Stimulated activated naive CD8-positive, alpha-beta T cell treated with anti-CD3 and anti-CD28 coated beads, Interleukin-15, Interleukin-2, amounts not matched to agents 100 U/mL and 50 U/mL, for 24 hours (primary cell): ENCODE measurements at regions not wholly inside any gene's neighbourhood (a gene's known extent, or its start where the extent isn't known, plus 50 kb on each side); places are given as distances from the start of the nearest gene placed in this dataset.

Experiments
- ATAC-seq: fragments of 150-1000 bp; cut with Tn5 transposase; one replicate; pipeline ENCODE4 v1.10.0; 2021
- DNase-seq: peaks from one replicate; pipeline ENCODE4 v3.0.0; 2021

DNA sequence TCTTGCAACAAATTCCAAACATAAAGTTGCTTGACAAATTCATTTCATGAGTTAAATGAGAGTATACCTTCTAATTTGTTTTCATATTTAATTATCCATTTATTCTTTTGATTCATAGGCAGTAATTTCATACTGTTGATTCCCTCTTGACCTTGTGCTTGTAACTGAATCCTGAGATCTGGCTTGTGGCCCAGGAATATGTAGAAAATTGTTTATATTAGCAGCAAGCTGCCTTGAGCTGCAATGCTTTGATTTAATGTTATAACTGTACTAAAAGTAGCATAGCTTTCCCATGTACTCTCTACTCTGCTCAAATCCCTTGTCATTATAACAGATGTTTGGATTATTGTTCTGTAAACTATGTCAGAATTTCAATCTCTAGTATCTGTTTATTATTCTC is 780.7 kb downstream of the NR2F1-AS1 start:
- DNase-seq (no peak), ATAC-seq (no peak)

DNA sequence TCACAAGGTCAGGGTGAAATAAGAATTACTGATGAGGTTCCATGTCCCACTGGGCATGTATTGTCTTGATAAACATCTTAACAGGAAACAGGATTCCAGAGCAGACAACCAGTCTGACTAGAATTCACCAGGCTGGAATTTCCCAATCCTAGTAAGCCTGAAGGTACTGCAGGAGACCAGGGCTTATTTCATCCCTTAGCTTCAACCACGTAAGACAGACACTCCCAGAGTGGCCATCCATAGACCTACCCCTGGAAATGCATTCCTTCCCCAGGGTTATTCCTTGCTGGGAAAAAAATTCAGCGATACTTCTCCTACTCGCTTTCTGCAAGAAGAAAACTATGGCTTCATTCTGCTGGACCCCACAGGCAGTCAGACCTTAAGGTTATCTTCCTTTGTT is 785.4 kb downstream of the NR2F1-AS1 start:
- no peak for ATAC-seq
- no peak for DNase-seq

DNA sequence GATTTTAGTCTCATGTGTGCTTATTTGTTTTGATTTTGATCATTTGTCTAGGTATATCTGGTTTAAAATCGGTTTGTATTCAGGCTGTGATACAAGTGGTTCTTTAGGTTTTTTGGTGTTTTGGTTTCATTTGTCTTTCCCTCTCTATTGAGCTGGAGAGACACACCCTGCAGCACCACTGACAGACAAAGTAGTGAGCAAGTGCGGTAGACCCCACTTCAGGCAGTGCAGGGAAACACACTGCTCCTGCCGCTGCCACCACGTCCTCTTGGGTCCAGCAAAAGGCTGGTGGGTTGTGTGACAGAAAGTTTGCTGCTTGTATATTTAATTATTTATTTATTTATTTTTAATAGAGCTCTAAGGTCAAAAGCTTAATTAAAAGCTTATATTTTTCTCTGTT is 801.0 kb downstream of the NR2F1-AS1 start:
- ATAC-seq (no peak), DNase-seq (no peak)

DNA sequence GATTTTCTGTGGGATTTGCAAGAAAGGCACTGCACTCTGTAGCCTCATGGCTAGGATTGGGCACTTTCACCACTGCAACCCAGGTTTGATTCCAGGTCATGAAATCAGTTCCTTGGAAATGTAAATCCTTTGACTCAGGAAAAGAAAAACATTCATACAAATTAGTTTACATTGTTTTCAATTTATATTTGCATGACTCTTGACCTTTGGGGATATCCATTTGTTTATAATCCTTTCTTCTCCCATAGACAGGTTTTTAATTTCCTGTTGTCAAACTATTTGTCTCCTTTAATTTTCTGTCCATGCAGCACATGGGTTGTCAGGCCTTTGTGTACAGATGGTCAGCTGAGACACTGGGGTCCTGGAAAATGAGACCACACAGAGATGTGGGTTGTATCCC is 801.5 kb downstream of the NR2F1-AS1 start:
- ATAC-seq, result no peak

DNA sequence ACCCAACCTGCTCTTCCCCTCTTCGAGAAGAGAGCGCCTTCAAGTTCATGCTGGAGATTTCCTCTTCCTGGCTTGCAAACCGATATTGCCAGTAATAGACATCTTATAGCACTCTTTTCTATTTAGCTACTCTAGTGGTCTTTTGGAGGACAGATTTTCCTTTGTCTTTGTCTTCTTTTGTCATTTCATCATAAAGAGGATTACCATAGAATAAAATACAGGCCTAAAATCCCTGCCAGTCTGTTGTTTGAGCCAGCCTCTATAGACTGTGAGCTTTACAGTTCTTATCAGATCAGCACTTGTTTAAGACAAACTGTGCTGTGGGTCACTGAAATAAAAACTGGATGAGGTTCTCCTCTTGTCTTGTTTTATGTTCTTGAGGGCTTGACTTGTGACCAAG is 802.8 kb downstream of the NR2F1-AS1 start:
- ATAC-seq, result no peak
- no peak for DNase-seq

More for the DNA sequence above, 801.5 kb downstream of the NR2F1-AS1 start:
- DNase-seq, result no peak

DNA sequence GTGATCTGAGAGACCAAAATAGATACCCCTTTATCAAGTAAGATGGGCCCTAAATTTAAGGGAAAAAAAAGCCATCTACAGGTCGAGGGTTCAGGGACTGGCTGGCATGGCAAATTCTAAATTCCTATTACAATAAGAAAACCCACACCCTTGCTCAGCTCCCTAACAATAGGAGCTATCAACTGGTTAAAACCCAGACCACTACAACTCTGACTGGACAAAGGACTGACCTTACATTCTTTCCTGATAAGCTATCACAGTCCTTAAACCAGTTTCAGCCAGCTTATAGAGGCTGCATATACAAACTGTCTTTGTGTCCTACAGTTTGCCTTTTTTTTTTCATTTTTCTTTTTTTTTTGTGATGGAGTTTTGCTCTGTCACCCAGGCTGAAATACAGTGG is 803.6 kb downstream of the NR2F1-AS1 start:
- ATAC-seq (no peak), DNase-seq (no peak)

DNA sequence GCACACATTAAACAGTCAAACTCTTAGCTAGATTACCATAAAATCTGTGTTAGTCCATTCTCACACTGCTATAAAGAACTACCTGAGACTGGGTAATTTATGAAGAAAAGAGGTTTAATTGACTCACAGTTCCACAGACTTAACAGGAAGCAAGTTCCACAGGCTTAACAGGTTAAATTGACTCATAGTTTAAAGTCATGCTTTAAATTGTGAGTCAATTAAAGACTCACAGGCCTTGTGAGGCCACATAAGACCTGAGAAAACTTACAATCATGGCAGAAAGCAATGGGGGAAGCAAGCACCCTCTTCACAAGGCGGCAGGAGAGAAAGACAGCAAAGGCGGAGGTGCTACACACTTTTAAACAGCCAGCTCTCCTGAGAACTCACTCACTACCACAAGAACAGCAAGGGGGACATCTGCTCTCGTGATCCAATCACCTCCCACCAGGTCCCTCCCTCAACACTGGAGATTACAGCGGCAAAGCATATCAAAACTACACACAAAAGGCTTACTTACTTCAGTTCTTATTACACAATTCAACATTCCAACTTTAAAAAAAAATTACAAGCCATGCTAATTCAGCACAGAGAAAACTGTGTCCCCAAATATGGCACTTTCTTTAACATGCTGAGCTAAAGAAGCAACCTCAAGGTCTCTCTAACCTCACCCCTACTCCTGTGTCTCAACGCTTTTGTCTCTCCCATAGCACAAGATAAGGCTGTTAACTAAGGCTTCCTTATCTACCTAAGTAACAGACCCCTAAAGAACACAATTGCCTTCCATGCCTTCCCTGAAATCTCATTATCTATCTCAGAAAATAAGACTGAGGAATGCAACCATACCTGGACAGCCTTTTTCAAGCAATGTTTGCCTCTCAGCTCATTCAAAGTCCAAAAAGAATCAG is 805.1 kb downstream of the NR2F1-AS1 start:
- DNase-seq, result no peak
- no peak for ATAC-seq

DNA sequence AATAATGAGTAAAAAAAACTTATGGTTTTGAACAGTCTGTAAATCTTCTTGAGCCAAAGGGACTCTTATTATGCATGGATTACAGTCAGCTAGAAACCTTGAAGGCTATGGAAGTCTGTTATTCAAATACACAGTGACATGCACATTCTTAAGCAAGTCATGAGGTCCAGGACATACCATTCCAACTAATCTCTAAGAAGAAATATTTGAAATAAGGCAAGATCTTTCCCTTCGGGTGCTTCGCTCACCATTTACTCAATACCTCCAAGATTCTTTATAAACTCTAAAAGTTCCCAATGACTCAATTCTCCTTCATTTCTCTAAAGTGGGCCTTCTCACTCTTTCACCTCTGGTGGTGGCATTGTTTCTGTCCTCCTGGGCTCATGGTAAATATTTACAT is 811.0 kb downstream of the NR2F1-AS1 start:
- no peak for DNase-seq
- ATAC-seq, result no peak

DNA sequence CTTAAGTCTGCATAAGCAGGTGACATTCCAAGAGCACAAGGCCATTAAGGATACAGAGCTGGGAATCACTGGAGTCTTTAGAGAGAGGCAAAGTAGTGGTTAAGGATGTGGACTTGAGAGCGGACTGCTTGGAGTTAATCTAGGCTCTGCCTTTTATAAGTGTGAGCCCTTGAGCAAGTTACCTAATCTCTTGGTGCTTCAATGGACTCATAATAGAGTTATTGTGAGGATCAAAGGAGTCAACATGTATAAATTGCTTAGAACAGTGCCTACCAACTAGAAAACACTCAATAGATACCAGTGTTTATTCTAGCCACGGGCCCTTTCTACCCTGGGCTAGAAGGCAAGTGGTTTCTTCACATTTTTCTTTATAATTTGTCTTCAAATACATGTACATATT is 819.4 kb downstream of the NR2F1-AS1 start:
- ATAC-seq, result no peak

DNA sequence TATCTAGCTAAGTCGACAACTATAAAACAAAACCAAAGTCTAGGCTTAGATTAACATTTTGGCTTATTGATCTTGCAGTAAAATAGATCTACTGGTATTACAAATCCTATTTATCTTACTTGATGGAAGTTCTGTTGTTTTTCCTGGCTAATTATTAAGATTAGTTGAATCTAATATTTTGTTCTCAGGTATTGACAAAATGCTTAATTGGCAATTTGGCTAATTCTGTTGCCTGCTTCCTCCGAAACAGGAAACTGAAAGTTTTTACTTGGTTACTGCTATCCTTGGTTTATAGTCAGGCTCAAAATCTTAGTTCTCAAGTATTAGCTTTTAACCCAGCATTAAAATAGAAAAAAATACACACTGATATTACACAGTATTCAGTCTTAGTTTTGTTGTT is 820.5 kb downstream of the NR2F1-AS1 start:
- ATAC-seq, result no peak
- DNase-seq, result no peak

More for the DNA sequence above, 819.4 kb downstream of the NR2F1-AS1 start:
- no peak for DNase-seq

DNA sequence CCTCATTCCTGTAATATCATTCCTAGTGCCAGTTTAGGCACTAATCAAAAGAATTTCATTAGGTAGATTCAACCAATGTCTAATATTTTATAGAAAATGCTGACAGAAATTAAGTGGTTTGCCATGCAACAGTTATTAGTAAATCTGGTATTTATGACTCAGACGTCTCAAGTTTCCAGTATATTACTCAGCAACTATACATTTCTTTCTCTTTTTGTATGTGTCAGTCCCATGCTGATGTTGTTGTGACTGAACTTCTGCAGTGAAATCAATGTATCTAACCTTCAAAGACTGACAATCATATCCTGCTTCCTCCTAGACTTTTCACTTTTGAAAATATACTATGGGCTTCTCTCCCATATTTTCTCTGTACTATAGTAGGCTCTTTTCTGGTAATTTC is 822.5 kb downstream of the NR2F1-AS1 start:
- DNase-seq, result no peak

DNA sequence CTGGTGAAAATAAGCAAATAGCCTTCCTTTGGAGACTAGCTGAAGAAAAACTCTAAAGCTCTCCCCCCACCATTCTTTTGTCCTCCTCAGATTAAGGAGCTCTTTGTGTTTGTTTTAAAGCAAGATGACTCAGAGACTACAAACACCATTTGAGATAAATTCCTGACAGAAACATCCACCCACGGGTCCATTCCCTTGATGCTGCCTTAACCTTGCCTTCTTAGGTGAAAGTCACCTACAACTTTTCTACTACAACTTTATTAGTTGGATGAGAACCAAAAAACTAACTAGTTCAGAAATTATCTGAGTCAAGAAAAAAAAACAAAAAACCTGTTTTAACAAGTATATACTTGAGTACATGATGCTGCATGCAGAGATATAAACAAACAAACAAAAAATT is 831.1 kb downstream of the NR2F1-AS1 start:
- no peak for DNase-seq
- ATAC-seq, result no peak

More for the DNA sequence above, 822.5 kb downstream of the NR2F1-AS1 start:
- ATAC-seq, result no peak

DNA sequence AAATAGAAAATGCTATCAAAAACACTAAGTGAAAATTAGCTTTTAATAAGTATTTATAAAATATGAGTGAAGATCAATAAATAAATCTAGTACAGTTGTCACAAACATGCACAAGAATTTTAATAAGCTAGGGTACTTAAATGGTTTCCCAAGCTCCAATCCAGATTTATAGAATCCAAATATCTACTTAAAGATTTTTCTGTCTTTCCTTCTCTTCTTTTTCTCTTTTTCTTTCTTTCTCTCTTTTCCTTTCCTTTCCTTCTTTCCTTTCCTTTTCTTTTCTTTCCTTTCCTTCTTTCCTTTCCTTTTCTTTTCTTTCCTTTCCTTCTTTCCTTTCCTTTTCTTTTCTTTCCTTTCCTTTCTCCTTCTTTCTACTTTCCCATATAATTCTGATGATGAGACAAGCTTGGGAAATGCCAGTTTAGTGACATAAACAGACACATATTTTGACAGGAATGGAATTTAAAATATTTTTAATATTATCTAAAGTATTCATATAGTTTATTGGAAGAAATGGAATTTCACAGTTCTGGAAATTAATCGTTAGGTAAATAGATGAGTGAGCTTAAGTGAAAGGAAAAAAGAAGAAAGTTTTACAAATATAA is 832.8 kb downstream of the NR2F1-AS1 start:
- ATAC-seq (no peak), DNase-seq (no peak)

DNA sequence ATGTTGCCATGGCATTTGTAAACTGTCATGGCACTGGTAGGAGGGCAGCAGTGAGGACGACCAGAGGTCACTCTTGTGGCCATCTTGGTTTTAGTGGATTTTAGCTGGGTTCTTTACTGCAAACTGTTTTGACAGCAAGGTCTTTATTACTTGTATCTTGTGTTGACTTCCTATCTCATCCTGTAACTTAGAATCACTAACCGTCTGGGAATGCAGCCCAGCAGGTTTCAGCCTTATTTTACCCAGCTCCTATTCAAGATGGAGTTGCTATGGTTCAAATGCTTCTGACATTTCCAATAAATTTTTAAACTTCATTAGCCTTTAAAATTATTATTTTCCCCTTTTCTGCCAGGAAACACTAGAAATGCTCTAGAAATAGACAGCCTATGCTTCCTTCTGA is 839.1 kb downstream of the NR2F1-AS1 start:
- no peak for ATAC-seq

DNA sequence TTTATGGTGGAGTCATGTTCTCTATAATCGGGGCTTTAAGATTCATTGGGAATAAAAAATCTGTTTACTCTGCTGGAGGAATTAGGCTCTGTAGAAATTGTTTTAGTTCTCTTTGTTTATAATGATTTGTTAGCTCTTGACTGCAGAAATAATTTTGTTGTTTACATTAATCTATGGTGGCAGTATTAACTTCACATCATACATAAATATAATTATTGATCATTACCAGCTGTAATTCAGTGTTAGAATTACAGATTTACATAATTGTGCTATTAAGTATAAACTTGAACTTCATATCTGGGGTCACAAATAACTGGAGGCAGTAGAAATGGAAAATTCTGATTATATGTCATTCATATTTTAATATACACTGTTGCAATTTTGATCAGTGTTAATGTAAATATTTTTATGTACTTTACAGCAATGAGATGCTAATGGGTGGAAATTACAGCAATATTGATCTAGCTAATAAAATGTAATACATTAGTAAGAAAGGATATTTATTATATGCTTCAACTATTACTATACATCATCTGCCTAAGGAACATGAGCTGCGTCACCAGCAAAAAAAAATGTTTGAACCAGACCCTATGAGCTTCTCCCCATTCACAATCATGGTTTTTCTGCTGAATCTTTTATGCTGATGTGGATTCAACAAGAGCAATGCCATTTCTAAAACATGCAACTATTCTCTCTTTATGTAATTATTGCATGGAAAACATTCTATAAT is 846.6 kb downstream of the NR2F1-AS1 start:
- DNase-seq, result no peak
- no peak for ATAC-seq

More for the DNA sequence above, 839.1 kb downstream of the NR2F1-AS1 start:
- DNase-seq, result no peak

DNA sequence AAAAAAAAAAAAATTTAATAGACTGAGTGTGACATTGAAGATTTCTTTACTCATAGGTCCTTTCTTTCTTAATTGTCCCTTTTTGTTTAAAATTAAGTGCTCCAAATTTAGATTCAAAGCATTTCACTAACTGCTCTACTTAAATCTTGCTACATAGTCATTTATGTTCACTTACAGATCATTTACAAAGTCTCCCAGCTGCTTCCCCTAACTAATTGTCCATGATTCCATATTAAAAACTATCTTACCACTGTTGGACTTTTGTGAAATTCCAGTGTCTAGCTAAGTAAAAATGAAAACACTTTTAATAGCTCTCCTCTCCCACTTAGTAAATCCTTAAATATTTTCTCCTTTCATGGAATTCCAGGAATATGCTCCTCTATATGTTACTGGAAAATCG is 850.5 kb downstream of the NR2F1-AS1 start:
- DNase-seq (no peak), ATAC-seq (no peak)

DNA sequence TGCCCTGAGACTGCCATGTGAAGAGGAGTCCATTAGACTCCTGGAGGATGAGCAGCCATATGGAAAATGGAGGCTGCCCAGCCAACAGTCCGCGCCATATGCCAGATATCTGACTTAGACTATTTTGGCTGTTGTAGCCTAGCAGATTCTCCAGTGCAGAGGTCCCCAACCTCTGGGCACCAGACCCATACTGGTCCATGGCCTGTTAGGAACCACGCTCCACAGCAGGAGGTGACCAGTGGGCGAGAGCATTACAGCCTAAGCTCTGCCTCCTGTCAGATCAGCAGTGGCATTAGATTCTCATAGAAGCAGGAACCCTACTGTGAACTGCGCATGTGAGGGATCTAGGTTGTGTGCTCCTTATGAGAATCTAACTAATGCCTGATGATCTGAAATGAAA is 851.9 kb downstream of the NR2F1-AS1 start:
- no peak for DNase-seq
- no peak for ATAC-seq

DNA sequence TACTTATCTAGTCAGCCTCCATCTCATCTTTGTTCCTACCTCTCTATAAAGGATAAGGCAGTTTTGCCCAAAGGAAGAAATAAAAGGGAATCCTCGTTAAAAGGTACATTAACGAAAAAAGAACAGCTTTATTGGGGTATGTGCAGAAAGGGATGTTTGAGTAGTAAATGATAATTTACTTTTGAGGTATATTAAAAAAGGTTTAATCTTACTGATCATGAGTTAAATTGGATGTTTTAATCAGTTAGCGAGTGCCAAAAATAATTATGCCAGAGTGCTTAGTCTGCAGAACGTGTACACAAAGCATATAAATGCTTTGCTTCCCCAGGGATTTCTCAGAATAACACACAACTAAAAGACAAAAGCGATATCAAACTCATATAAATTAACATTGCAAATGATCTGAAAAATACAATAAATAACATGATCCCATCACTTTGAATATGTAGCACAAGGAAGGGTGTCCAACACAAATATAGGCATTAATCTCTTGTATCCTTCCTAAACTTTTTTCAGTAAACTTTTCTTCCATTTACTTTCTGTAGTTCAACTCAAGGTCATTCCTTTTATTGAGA is 865.0 kb downstream of the NR2F1-AS1 start:
- no peak for ATAC-seq

DNA sequence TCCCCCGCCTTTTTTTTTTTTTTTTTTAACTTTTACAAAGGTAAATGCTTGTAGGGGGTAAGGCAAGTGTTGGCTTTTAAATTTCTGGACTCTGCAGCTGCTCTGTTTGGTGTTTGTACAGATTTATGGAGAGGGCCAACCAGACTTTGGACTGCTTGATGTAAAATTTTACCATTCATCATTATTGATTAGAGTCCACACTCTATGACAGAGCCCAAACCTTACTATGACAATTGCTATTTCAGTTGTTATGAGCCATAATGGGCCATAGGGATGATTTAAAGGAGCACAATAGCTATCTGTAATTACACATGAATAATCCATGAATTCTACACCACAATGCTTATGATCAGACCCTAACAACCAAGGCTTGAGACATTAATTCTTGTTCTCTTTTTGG is 867.2 kb downstream of the NR2F1-AS1 start:
- DNase-seq (no peak), ATAC-seq (no peak)

More for the DNA sequence above, 865.0 kb downstream of the NR2F1-AS1 start:
- no peak for DNase-seq

DNA sequence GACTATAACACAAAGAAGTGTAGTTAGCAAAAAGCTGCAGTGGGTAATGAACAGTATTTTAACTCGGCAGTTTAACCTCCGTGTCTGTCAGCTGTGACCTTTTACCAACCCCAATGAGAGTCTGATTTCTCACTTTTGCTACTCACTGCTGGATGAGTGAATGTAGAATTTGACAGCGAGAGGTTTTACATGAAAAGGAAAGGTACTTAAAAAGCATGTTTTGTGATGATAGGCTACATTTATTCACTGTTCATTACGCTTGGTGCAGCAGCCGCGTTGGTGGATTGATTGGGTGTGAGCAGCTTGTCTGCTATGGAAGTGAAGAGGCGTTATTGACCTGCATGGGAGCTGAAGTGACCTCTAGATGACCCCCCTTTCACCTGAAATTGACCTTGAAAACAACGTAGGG is 867.7 kb downstream of the NR2F1-AS1 start:
- DNase-seq (no peak), ATAC-seq (no peak)

DNA sequence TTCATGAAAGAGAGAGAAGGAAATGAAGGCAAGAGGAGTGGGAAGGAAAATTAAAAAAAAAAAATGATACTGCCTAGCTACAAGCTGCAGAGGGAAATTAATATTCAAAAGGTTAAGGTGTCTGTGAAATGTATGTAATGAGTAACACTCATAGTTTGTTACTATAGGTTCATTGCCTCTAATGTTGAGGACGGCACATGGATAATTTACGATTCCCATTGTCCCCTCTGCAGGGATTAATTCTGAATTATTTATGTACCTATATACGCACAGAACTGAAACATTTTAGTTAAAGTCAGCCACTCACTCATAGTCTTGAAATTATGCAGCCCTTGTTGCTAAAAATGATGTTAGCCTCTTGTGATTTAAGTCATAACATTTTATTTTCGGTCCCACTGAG is 869.1 kb downstream of the NR2F1-AS1 start:
- DNase-seq, result no peak
- no peak for ATAC-seq

DNA sequence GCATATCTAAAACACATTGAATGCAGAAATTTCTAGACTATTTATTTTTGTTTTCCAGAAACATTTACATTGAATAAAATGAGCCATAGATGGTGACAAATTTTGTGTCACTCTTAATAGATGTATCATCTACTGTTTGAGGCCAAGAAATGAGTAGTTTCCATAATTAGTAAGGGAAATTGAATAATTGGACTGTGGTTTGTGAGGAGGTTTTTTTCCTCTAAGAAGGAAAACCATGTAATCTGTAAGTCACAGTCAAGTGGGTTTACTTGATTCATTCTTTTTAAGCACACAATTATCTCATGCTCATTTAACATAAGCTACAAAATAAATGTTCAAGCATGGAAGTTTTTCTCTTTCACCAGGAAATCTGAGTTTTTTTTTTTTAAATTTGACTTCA is 876.4 kb downstream of the NR2F1-AS1 start:
- no peak for DNase-seq

DNA sequence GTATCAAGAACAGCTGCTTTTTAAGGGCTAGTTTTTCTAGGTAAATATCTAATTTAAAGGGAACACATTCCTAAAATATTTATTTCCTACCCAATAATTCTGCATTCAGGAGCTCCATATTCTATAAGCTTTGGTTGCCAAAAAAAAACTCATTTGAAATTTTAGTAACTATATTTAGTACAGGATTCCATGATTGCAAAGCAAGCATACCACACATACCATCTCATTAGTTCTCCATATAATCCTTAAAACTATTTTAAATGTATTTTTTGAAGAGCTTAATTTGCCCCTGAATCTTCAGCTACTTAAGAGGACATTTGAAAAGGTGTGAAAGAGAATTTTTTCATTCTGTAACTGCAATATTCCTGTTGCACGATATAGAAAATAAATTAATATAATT is 877.0 kb downstream of the NR2F1-AS1 start:
- ATAC-seq, result no peak
- no peak for DNase-seq

More for the DNA sequence above, 876.4 kb downstream of the NR2F1-AS1 start:
- ATAC-seq, result no peak
